ENCODE measurements at regions not wholly inside any gene's neighbourhood (a gene's known extent, or its start where the extent isn't known, plus 50 kb on each side); places are given as distances from the start of the nearest gene placed in this dataset.

DNA sequence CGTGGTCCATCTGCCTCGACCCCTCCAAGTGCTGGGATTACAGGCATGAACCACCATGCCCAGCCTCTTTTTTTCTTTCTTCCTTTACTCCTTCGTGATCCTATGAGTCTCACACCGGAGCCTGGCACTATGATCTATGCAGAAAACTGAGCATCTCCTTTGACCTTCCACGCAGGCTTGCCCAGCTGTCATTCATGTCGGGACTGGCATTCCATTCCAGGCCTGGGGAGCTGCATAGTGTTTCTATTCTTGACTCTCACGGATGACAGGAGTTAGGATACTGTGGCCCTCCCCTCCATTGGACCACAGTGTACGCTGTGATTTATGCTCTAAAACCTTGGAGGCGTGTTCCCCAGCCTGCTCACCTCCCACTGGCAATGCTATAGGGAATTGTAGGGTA is 611.8 kb downstream of the BRD1 start:
- peaks cover 11% of the 10 kb centered on the region for H3K36me3 Mint-ChIP-seq
- H3K27me3 Mint-ChIP-seq (ENCODE audit: low read depth in 2 of 2): peaks cover 10 to 30% of the 10 kb centered on the region in 2 donors
- H3K4me1 ChIP-seq (ENCODE audit: control insufficient read depth, insufficient read depth, low read length): no peaks in the 10 kb centered on the region
- 79% methylated on average over 8 of the region's 9 CpGs for WGBS (ENCODE audit: insufficient coverage)
- H3K27ac ChIP-seq (ENCODE audit: low read length): no peak overlapping the region
- H3K4me1 Mint-ChIP-seq: no peaks in the 10 kb centered on the region
- H3K9me3 ChIP-seq (ENCODE audit: control insufficient read depth, insufficient read depth, low read length): peaks cover 5% of the 10 kb centered on the region
- TF ChIP-seq, protein P1, sequence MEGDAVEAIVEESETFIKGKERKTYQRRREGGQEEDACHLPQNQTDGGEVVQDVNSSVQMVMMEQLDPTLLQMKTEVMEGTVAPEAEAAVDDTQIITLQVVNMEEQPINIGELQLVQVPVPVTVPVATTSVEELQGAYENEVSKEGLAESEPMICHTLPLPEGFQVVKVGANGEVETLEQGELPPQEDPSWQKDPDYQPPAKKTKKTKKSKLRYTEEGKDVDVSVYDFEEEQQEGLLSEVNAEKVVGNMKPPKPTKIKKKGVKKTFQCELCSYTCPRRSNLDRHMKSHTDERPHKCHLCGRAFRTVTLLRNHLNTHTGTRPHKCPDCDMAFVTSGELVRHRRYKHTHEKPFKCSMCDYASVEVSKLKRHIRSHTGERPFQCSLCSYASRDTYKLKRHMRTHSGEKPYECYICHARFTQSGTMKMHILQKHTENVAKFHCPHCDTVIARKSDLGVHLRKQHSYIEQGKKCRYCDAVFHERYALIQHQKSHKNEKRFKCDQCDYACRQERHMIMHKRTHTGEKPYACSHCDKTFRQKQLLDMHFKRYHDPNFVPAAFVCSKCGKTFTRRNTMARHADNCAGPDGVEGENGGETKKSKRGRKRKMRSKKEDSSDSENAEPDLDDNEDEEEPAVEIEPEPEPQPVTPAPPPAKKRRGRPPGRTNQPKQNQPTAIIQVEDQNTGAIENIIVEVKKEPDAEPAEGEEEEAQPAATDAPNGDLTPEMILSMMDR (IDR thresholded peaks at IDR 0.05): no peak
- DNase-seq: no peak
- no peak for ATAC-seq
- peaks cover 7% of the 10 kb centered on the region in 2 donors for H3K9me3 Mint-ChIP-seq
- H3K27me3 ChIP-seq (ENCODE audit: control insufficient read depth, insufficient read depth, low read length): no peaks in the 10 kb centered on the region
- intact Hi-C loops (cut with micrococcal nuclease): no loop called here
- H3K4me3 Mint-ChIP-seq: no peak overlapping the region
- H3K36me3 ChIP-seq (ENCODE audit: control insufficient read depth, insufficient read depth, low read length): no peaks in the 10 kb centered on the region
- no peak overlapping the region for H3K4me3 ChIP-seq (ENCODE audit: low read length)
- no peak overlapping the region for H3K27ac Mint-ChIP-seq

DNA sequence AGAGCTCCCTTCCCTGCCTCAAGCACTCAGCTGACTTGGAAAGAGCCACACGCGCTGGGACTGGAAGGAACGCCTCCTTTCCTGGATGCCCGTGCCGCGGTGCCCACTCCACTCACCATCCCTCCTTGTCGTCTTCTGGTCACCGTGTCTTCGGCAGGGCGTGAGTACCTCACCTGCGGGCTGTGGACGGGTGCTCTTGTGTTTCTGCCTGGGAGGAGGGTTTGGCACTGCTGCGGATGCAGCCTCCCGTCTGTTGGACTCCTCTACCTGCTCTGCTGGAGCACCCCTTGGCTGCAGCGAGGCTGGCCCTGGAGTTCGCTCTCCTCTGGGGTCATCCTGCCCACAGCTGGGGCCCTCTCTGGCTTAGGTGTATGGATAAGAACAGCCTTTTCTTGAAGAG is 612.7 kb downstream of the BRD1 start:
- H3K27ac Mint-ChIP-seq: no peak overlapping the region
- no peak for DNase-seq
- H3K27me3 Mint-ChIP-seq (ENCODE audit: low read depth in 2 of 2): peaks cover 10 to 30% of the 10 kb centered on the region in 2 donors
- Histone ChIP-seq H3K27ac (ENCODE audit: low read length) (no peak overlapping the region), H3K36me3 (ENCODE audit: control insufficient read depth, insufficient read depth, low read length) (no peaks in the 10 kb centered on the region), H3K4me3 (ENCODE audit: low read length) (no peak overlapping the region), H3K27me3 (ENCODE audit: control insufficient read depth, insufficient read depth, low read length) (no peaks in the 10 kb centered on the region), H3K9me3 (ENCODE audit: control insufficient read depth, insufficient read depth, low read length) (peaks cover 5% of the 10 kb centered on the region), H3K4me1 (ENCODE audit: control insufficient read depth, insufficient read depth, low read length) (no peaks in the 10 kb centered on the region)
- peaks cover 11% of the 10 kb centered on the region for H3K36me3 Mint-ChIP-seq
- 94% methylated on average over 16 of the region's 16 CpGs for WGBS (ENCODE audit: insufficient coverage)
- intact Hi-C loops (cut with micrococcal nuclease): no loop called here
- TF ChIP-seq, protein P1 (IDR thresholded peaks at IDR 0.05): no peak
- no peaks in the 10 kb centered on the region for H3K4me1 Mint-ChIP-seq
- H3K4me3 Mint-ChIP-seq: no peak overlapping the region
- H3K9me3 Mint-ChIP-seq: peaks cover 7% of the 10 kb centered on the region in 2 donors
- no peak for ATAC-seq

DNA sequence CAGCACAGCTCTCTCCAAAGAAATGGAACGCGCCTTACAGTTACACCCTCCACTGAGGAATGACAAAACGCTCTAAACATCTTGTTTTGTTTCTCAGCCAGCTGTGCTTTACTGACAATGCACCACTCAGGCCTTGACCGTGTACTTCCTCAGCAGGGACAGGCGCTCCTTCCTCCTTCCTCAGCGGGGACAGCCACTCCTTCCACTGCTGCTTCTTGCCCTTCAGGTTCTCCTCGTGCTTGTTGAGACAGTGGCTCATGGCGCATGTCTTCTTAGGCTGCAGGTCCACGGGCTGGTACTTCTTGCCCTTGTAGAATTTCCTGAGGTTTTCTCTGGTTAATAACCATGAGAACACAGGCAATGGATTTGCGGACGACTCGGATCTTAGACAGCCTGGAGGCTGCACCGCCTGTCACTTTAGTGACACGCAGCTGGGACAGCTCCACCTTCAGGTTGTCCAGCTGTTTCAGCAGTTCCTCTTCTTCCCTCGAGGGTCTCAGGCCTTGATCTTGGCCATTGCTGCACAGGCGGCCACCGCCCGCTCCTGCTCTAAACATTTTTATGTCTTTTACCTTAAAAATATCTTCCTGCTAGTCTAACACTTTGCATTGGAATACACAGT is 613.8 kb downstream of the BRD1 start:
- no peak for ATAC-seq

More for the DNA sequence above, 613.8 kb downstream of the BRD1 start:
- Histone ChIP-seq H3K4me1 (ENCODE audit: control insufficient read depth, insufficient read depth, low read length) (no peaks in the 10 kb centered on the region), H3K27ac (ENCODE audit: low read length) (no peak overlapping the region), H3K27me3 (ENCODE audit: control insufficient read depth, insufficient read depth, low read length) (no peaks in the 10 kb centered on the region), H3K9me3 (ENCODE audit: control insufficient read depth, insufficient read depth, low read length) (peaks cover 5% of the 10 kb centered on the region), H3K4me3 (ENCODE audit: low read length) (no peak overlapping the region), H3K36me3 (ENCODE audit: control insufficient read depth, insufficient read depth, low read length) (no peaks in the 10 kb centered on the region)
- intact Hi-C loops (cut with micrococcal nuclease): no loop called here
- Mint-ChIP-seq H3K36me3 (peaks cover 11% of the 10 kb centered on the region), H3K27me3 (ENCODE audit: low read depth in 2 of 2) (peaks cover 7 to 22% of the 10 kb centered on the region in 2 donors), H3K4me1 (no peaks in the 10 kb centered on the region), H3K27ac (no peak overlapping the region), H3K4me3 (no peak overlapping the region), H3K9me3 (peaks cover 5% of the 10 kb centered on the region in 2 donors)
- WGBS (ENCODE audit: insufficient coverage): 77% methylated on average over 18 of the region's 18 CpGs
- TF ChIP-seq, protein P1 (IDR thresholded peaks at IDR 0.05): no peak
- DNase-seq: no peak
